ENCODE measurements at regions not wholly inside any gene's neighbourhood (a gene's known extent, or its start where the extent isn't known, plus 50 kb on each side); places are given as distances from the start of the nearest gene placed in this dataset.

GRCh38 chr9:80366626-80367025 is 794.9 kb downstream of the TLE4 start:
- TF ChIP-seq CTCF (conservative IDR thresholded peaks at IDR 0.05) (no peak), ZFX (IDR thresholded peaks at IDR 0.05) (no peak)

All from C4-2B (cell line).